ENCODE measurements at regions not wholly inside any gene's neighbourhood (a gene's known extent, or its start where the extent isn't known, plus 50 kb on each side); places are given as distances from the start of the nearest gene placed in this dataset.
"Not testable (repeated sequence)": the region's sequence is repeated elsewhere in the genome, so short reads cannot be mapped to it uniquely, and the experiment has no call there.

- DNase-seq (ENCODE audit: low spot score): no peak
Measured at GRCh38 chr9:75775966-75776691, 114.3 kb upstream of the PCSK5 start.

DNA sequence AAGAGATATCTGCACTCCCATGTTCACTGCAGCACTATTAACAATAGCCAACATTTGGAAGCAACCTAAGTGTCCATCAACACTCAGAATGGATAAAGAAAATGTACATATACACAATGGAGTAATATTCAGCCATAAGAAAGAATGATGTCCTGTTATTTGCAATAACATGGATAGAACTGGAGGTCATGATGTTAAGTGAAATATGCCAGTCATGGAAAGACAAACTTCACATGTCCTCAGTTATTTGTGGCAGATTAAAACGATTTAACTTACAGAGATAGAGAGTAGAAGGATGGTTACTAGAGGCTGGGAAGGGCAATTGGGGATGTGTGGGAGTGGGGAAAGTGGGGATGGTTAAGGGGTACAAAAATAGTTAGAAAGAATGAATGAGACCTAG, 110.3 kb upstream of the PCSK5 start:
- no peak for DNase-seq (ENCODE audit: low spot score)

- no peak for DNase-seq (ENCODE audit: low spot score)
Measured at GRCh38 chr9:75788006-75788634, 102.4 kb upstream of the PCSK5 start.

GRCh38 chr9:75797085-75797580, 93.3 kb upstream of the PCSK5 start:
- DNase-seq (ENCODE audit: low spot score): no peak

DNA sequence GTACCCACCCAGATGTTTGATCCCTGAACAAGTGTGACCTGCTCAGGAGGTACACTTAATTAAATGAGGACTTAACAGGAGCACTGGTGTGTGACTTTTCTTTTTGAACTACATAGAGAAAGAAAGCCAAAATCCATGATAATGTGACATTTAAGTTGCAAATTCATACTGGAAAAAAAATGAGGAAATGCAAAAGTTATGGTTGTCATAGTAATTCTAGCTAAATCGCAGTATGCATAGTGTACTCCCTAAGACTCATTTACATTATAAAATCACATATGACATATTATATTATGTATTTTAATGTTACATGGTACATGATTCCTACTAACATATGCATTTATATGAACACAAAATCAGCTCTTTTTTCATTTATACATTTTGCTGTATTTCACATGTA, 92.0 kb upstream of the PCSK5 start:
- DNase-seq (ENCODE audit: low spot score): no peak

DNA sequence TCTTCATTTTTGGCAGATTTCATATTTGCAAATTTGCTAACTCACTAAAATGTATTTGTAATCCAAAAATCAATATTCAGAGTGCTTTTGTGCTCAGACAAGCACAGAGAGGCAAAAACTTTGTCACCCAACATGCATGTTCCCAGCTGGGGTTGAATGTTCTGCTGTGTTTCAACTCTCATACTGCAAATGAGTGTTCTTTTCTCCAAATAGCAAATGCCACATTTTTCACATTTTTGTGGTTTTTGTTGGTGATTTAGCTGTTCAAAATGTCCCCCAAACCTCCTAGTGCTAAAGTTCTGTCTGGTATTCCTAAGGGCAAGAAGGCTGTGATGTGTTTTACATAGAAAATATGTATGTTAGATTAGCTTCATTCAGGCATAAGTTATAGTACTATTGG, 87.3 kb upstream of the PCSK5 start:
- no peak for DNase-seq (ENCODE audit: low spot score)

DNA sequence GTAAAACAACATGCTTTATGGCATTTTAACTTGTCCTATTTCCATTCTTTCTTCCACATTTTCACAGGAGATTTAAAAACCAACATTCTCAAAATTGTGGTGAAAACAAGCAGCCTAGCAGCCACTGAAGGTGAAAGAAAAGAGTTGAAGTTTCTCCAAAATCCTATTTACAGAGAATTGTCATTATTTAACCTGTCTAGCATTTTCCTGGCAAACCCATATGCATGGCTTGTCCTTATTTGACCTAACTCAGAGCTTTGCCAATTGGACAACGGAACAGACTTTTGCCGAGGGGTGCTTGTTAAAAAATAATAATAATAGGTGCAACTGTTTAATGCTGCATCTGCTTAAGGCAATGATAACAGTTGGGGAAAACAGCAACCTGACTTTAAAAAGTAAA, 80.4 kb upstream of the PCSK5 start:
- DNase-seq (ENCODE audit: low spot score): no peak

- DNase-seq (ENCODE audit: low spot score): no peak
Measured at GRCh38 chr9:75811692-75812091, 78.8 kb upstream of the PCSK5 start.

DNA sequence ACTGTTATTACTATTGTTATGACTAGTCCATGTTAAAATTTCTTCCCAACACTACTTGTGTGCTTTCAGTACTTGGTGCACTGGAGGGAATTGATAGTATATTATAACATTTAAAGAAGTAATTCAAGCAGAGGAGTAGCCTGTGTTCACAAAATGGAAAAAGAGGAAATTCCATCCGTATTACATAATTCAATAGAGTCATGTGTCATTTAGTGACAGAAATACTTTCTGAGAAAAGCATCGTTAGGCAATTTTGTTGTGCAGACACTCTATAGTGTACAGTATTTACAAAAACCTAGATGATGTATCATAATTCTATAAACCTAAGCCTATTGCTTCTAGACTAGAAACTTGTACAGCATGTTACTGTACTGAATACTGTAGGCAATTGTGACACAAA, 78.3 kb upstream of the PCSK5 start:
- no peak for DNase-seq (ENCODE audit: low spot score)

- DNase-seq (ENCODE audit: low spot score): no peak
Measured at GRCh38 chr9:75814667-75815066, 75.8 kb upstream of the PCSK5 start.

DNA sequence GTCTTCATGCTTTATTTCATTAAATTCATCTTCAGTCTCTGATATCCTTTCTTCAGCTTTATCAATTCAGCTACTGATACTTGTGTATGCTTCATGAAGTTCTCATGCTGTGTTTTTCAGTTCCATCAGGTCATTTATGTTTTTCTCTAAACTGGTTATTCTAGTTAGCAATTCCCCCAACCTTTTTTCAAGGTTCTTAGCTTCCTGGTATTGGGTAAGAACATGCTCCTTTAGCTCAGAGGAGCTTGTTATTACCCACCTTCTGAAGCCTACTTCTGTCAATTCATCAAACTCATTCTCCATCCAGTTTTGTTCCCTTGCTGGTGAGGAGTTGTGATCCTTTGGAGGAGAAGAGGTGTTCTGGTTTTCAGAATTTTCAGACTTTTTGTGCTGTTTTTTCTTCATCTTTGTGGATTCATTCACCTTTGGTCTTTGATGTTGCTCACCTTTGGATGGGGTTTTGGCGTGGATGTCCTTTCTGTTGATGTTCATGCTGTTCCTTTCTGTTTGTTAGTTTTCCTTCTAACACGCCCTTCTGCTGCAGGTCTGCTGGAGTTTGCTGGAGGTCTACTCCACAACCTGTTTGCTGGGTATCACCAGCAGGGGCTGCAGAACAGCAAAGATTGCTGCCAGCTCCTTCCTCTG, 69.9 kb upstream of the PCSK5 start:
- not testable (repeated sequence) for DNase-seq (ENCODE audit: low spot score)

GRCh38 chr9:75823151-75823550, 67.3 kb upstream of the PCSK5 start:
- DNase-seq (ENCODE audit: low spot score): no peak

DNA sequence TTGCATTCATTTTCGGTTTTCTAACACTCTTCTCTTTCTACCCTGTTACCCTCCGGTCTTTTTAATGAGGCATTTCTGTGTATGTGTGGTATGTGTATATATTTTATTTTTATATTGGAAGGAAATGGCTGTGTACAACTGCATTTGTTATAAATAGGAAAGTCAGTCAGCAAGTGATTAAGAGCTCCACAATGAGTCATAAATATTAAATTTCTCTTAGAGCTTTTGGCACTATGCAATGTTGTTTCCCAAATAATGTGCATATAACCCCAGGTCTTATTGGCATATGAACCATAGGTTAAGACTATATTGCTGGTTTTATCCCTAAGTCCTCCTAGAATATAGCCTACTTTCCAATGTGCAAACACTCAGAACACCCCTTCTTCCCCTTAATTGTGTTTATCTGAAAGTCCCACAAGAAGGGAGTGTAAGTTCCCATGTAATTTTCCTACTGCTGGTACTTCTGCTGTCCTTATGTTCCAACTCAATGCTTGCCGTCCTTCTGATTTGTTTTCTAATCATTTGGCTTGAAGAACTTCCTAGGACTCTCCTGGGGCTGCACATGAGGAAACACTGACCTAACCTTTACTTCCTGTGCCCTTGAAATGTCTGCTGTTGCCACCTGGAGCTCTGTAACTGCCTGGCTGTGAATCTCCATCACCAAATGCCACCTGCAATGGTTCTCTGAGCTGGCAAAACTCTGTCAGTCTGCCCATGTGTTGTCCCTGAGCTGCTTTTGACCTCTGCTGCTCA, 65.5 kb upstream of the PCSK5 start:
- DNase-seq (ENCODE audit: low spot score): no peak

DNA sequence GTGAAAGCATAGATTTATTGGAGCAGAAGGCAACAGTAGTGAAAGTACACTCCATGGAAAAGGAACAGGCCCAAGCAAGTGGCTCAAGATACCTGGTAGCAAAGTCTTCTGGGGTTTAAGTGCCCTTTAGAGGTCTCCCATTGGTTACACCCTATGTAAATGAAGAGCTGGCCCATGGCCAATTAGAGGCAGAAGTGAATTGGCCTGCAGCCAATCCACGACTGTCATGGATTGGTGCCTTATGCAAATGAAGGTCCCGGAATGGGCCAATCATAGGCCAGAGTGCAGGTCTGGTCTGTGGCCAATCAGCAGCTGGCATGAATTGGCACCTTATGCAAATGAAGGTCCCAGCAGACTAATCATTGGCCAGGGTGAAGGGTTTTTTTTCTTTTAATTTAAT, 64.2 kb upstream of the PCSK5 start:
- no peak for DNase-seq (ENCODE audit: low spot score)

GRCh38 chr9:75830303-75830702, 60.2 kb upstream of the PCSK5 start:
- no peak for DNase-seq (ENCODE audit: low spot score)

- DNase-seq (ENCODE audit: low spot score): no peak
Measured at GRCh38 chr9:75833778-75834177, 56.7 kb upstream of the PCSK5 start.

- DNase-seq (ENCODE audit: low spot score): no peak
Measured at GRCh38 chr9:75834878-75835277, 55.6 kb upstream of the PCSK5 start.
